HG03103 (cell line): ENCODE measurements at regions not wholly inside any gene's neighbourhood (a gene's known extent, or its start where the extent isn't known, plus 50 kb on each side); places are given as distances from the start of the nearest gene placed in this dataset.
A peak's percentile ranks its signal among the peaks of the same experiment; 100 is the strongest.

Experiments used
- ATAC-seq: cut with Tn5 transposase; IDR thresholded peaks from one replicate; pipeline ENCODE4 v1.9.1; 2021; ENCODE audit warnings: low read depth; ENCODE audit not compliant: unreplicated experiment

DNA sequence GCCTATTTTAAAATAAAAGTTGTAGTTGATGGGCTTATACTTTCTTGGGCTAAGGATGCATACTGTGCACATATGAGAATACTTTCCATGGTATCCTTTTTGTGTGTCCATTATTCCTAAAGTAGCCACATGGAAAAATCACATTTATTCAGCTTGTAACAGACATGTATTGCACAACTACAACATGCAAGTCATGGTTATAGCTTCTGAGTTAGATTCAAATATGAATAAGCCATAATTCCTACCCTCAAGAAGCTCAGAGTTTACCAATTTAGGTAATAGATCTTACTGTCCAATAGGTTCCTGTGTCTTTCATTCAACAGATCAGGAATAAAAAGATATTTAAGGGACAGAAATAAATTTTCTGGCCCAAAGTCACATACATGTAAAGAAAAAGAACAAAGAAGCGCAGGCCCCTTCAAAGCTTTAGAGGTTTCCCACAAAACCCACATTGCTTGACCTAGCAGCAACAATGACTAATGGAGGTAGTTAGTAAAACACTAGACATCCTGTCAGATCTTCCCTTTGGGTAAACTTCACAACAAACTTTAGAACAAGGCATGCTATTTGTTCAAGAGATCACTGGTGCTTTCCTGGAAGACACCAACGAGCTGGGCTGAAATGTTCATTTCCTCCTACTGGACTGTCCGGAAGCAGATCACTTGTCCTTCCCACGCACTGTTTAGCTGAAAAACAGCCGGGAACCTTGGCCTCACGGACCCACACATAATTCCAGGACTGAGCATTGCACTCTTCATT is 78.4 kb upstream of the ITGA1 start:
- ATAC-seq: peak; percentile 66

DNA sequence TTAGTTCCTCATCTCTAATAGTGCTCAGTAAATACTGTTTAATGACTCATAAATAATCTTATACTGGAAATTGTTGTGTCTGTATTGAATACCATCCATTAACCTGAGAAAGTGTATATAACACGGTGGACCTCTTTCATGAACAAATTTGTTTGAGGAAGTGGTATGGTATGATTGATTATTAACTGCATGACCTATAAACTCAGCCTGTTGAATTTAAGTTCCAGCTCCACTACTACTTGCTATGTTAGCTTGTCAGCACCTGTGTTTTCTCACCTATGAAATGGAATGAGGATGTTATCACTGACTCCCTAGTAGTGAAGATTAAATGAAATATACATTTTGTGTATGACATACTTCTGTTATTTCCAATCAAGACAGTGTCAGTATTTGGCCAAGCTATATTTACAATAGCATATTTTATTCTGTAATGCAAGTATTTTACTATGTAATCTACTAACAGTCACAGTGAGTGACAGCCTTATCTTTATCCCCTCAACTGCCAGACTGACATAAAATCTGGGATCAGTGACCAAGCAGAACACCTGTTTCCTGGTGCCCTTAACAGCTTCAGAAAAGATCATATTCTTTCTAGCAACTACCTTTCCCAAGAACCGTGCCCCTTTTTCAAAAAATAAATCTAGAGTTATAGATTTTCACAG is 77.3 kb upstream of the ITGA1 start:
- ATAC-seq: no peak

DNA sequence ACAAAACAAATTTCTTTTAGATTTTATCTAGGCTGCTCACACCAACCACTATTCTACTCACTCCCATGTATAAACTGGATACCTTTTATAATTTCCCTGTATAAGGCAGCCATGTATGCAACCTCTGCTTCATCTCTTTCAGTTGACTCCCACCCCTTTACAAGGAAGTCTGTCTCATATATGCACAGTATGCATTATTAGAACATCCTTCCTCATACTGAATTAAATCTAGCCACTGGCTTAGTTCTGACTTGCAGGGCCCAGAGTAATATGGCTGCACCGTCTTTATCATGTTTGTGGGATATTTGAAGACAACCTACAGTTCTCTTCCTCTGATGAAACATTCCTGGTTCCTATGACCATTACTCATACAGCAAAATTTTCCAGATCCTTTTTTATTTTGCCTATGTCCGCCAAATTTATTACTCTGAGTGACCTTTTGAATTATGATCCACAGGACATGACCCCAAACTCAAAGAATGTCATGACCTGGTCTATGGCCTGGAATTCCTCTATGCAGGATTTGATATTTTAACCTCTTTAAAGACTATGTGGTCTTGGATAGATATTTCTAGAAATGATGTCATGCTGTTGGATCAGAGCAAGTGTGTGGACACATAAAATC is 76.6 kb upstream of the ITGA1 start:
- no peak for ATAC-seq

DNA sequence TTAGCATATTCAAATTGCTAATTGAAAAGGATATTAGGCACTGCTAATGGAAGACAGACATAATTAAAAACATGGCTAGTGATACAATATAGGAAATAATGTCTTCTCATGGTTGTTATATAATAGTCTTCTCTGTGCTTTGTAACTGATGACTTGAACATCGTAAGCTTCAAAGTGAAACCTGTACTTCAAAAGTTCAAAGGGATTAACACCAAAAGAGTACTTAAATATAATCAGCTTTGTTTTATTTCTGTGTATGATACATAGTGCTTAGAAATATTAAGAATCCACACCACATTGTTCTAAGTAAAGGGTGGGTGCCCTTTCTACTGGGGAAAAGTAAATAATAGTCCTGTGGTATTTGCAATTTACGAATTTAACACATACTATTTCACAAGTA is 75.4 kb upstream of the ITGA1 start:
- no peak for ATAC-seq

DNA sequence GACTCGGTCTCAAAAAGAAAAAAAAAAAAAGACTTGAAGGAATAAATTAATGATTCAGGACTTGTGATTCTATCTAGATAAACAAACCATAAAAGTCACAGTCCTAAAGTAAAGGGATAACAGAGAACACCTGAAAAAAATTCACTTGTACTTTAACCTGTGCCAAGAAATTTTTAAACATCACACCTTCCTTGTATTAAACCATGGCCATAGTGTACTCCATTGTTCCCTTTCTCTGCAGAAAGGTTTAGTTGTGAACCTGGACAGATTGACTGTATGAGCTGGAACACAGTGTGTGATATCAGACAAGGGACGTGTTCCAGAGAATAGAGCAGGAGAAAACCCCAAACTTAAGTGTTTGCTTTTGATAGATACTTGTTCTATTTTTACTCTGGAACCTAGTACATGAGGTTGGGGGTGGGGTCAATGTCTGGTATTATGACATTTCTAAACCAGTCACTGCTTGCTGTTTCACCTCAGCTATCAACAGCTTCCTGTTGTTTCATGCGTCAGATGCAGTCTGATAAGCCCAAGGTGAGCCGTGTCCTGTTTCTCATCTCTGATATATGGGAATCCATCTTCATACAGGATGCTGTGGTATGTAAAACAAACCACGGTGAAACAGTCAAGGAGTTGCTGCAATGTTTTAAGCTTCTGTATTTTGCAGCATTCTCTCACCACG is 62.5 kb upstream of the ITGA1 start:
- peak; percentile 95 for ATAC-seq

DNA sequence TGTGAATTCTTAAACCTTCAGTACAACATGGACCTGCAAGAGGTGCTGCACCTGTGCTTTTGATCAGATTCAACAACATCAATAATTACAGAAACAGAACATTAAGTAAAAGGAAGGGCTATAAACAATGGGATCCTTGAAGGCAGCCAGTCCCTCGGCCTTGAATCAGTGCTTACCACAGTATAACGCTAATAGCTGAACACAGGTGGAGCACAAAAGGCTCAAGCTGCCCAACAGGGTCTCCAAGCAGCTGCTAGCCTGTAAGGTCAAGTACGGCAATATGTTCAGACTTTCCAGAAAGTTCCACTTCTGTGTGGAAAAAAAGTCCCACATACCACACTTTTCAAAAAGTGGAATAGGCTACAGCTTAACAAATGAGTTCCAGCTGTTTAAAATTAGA is 61.9 kb upstream of the ITGA1 start:
- ATAC-seq: peak; percentile 9

DNA sequence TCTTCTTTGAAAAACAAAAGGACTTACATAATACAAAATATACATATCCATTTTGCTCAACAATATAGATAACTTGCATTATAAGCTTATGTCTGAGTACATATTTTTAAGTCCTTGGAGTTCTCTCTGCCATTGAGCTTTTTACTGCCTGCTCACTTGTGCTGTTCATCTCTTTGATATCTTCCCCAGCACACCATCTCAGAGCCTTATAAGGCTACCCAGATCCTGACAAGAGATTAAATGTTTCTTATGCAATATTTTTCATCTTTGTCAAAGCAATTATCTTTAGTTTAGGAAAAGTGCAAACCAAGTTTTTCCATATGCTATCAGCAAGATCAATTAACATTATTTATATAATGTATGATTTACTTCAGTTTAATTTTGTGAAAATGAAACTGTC is 60.7 kb upstream of the ITGA1 start:
- no peak for ATAC-seq

DNA sequence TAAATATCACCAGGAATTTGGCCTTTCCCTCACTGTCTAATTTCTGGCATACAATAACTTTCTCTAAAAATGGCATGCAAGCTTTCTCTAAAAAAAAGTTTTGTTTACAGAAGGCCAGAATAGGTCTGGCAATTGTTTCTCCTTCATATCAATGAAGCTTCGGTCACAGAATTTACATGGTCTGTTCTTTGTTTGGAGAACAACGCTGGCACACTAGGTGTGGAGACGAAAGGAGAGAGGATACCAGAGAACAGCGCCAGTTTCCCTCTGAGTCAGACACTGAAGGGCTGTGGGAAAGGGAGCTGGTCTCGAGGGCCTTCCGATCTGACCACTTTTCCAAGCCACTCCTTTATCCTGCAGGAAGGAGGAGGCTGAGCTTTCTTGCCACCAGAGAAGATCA is 60.1 kb upstream of the ITGA1 start:
- ATAC-seq: no peak

DNA sequence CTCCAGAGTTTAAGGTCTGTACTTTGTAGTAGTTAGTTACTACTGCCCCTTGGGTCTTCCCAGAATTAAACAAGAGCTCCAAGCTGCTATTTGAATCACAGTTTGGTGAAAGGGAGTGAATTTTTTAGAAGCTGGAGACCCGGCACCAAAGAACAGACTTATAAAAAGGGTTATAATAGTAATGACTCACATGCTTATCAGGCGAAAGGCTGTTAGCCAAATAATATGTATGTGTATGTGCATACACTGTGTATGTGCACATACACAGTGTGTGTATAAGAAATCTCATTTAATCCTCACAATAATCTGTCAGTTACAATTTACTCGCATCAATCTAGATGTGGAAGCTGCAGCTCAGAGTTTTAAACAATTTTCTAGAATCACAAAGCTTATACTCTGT is 59.5 kb upstream of the ITGA1 start:
- ATAC-seq: no peak

DNA sequence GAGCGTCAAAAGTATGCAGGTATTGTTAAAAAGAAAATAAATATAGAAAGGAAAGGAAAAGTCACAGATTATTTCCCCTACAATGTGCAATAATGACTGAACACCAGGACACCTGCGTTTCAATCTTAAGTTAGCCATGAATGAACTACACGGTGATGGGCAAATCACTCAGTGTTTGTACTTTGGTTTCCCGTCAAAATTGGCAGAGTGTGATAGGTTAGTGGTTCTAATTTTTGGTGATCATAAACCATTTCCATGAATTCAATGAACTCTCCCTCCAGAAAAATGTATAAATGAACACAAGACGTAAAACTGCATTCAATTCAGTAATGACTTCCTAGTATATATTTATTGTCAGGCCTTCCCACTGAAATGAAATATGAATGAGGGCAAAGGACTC is 59.0 kb upstream of the ITGA1 start:
- ATAC-seq: no peak

DNA sequence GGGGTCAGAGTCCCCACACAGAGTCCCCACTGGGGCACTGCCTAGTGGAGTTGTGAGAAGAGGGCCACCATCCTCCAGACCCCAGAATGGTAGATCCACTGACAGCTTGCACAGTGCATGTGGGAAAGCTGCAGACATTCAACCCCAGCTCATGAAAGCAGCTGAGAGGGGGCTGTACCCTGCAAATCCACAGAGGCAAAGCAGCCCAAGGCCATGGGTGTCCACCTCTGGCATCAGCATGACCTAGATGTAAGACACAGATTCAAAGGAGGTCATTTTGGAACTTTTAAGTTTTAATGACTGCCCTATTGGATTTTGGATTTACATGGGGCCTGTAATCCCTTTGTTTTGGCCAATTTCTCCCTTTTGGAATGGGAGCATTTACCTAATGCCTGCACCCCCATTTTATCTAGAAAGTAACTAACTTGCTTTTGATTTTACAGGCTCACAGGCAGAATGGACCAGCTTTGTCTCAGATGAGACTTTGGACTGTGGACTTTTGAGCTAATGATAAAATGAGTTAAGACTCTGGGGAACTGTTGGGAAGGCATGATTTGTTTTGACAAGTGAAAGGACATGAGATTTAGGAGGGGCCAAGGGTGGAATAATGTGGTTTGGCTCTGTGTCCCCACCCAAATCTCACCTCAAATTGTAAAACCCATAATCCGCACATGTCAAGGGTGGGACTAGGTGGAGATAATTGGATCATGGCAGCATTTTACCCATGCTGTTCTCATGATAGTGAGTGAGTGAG is 56.3 kb upstream of the ITGA1 start:
- no peak for ATAC-seq

DNA sequence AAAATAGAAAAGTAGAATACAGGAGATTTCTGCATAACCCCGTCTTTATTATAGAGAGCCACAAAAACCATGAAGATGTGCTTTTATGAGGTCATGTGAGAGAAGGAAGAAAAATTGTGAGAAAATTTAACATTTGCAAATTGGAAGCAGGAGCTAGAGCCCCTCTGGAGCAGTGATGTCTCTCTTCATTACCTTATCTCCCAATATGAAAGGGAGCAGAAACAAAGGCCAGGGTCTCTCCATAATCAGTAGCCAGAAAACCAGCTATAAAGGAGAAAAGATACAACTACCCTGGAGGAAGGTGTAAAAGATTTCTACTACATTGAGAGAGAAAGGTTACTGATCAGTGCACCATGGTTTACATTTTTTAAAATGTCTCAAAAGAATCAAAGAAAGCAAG is 53.2 kb upstream of the ITGA1 start:
- no peak for ATAC-seq

DNA sequence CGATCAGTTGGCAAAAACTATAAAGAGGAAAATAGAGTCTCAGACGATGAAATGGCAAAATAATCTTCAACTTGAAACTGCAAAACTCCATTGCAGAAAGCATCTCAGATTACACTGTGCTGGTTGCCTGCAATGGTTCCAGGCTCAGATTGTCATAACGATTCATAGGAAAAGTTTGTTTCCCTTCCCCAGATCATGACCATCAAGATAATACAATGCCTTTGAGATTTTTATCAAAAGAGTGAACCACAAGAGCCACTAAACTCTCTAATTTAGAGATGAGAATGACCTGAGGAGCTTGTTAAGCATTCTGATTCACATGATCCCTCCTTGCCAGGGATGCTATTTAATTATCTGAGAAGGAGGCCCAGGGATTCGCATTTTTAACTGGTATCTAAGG is 52.6 kb upstream of the ITGA1 start:
- ATAC-seq: no peak
